ENCODE measurements at regions not wholly inside any gene's neighbourhood (a gene's known extent, or its start where the extent isn't known, plus 50 kb on each side); places are given as distances from the start of the nearest gene placed in this dataset.
A peak's percentile ranks its signal among the peaks of the same experiment; 100 is the strongest.

GRCh38 chr2:18154812-18155211 is 276.3 kb downstream of the KCNS3 start:
- no peak for DNase-seq (ENCODE audit: low read depth)
- Histone ChIP-seq H3K27me3 (ENCODE audit: control insufficient read depth, insufficient read depth, low read length) (peaks cover 1% of the 10 kb centered on the region), H3K4me3 (ENCODE audit: low read depth, low read length) (no peak overlapping the region), H3K36me3 (ENCODE audit: control insufficient read depth, insufficient read depth, low read length) (no peaks in the 10 kb centered on the region)
- ChIA-PET POLR2A (no interaction called here), CTCF (interaction anchor here (0.8 to 1.2 kb wide), 5 partner anchors 26 to 306 kb away, joined by 3 read pairs; no protein-coding TSS in a partner anchor)
- 0 out of 2 replicates have a peak, but pooled peaks have one; percentile 17 for TF ChIP-seq CTCF (IDR thresholded peaks at IDR 0.05; ENCODE audit: insufficient read depth, low read depth, low read length)

- Histone ChIP-seq H3K27me3 (ENCODE audit: control insufficient read depth, insufficient read depth, low read length) (peaks cover 1% of the 10 kb centered on the region), H3K36me3 (ENCODE audit: control insufficient read depth, insufficient read depth, low read length) (no peaks in the 10 kb centered on the region), H3K4me3 (ENCODE audit: low read depth, low read length) (no peak overlapping the region)
- TF ChIP-seq CTCF (IDR thresholded peaks at IDR 0.05; ENCODE audit: insufficient read depth, low read depth, low read length), result no peak
- DNase-seq (ENCODE audit: low read depth), result no peak
- ChIA-PET POLR2A (no interaction called here), CTCF (interaction anchor here (0.8 to 1.2 kb wide), 4 partner anchors 27 to 305 kb away, joined by 3 read pairs; no protein-coding TSS in a partner anchor)
These were observed 275.8 kb downstream of the KCNS3 start for GRCh38 chr2:18154259-18154658.

- Histone ChIP-seq H3K36me3 (ENCODE audit: control insufficient read depth, insufficient read depth, low read length) (no peaks in the 10 kb centered on the region), H3K27me3 (ENCODE audit: control insufficient read depth, insufficient read depth, low read length) (peaks cover 1% of the 10 kb centered on the region), H3K4me3 (ENCODE audit: low read depth, low read length) (no peak overlapping the region)
- ChIA-PET CTCF (interaction anchor here (1.1 to 1.2 kb wide), 2 partner anchors 34 to 305 kb away, joined by 3 read pairs; no protein-coding TSS in a partner anchor), POLR2A (no interaction called here)
- TF ChIP-seq CTCF (IDR thresholded peaks at IDR 0.05; ENCODE audit: insufficient read depth, low read depth, low read length), result no peak
- no peak for DNase-seq (ENCODE audit: low read depth)
These were observed 275.3 kb downstream of the KCNS3 start for GRCh38 chr2:18153741-18154140.

GRCh38 chr2:18151237-18151636 is 272.8 kb downstream of the KCNS3 start:
- Histone ChIP-seq H3K27me3 (ENCODE audit: control insufficient read depth, insufficient read depth, low read length) (no peaks in the 10 kb centered on the region; the same call in none of the 2 replicates), H3K36me3 (ENCODE audit: control insufficient read depth, insufficient read depth, low read length) (no peaks in the 10 kb centered on the region), H3K4me3 (ENCODE audit: low read depth, low read length) (no peak overlapping the region)
- no peak for DNase-seq (ENCODE audit: low read depth)
- ChIA-PET POLR2A (no interaction called here), CTCF (interaction anchor here (1.2 to 4.1 kb wide), 4 partner anchors 54 to 299 kb away, joined by 3 to 20 read pairs (median 14); no protein-coding TSS in a partner anchor)
- TF ChIP-seq CTCF (IDR thresholded peaks at IDR 0.05; ENCODE audit: insufficient read depth, low read depth, low read length), result no peak

- H3K27me3 ChIP-seq (ENCODE audit: control insufficient read depth, insufficient read depth, low read length), result no peaks in the 10 kb centered on the region; the same call in 1 of the 2 replicates
- no peak overlapping the region for H3K4me3 ChIP-seq (ENCODE audit: low read depth, low read length)
- TF ChIP-seq CTCF (IDR thresholded peaks at IDR 0.05; ENCODE audit: insufficient read depth, low read depth, low read length), result peak; percentile 80
- no peak for DNase-seq (ENCODE audit: low read depth)
- ChIA-PET POLR2A (no interaction called here), CTCF (interaction anchor here (0.8 to 4.1 kb wide), 28 partner anchors 10 to 430 kb away, joined by 3 to 20 read pairs (median 5); no protein-coding TSS in a partner anchor)
- H3K36me3 ChIP-seq (ENCODE audit: control insufficient read depth, insufficient read depth, low read length), result no peaks in the 10 kb centered on the region
These were observed 271.3 kb downstream of the KCNS3 start for GRCh38 chr2:18149660-18150246.

Measured in BJ (cell line).